ENCODE measurements at regions not wholly inside any gene's neighbourhood (a gene's known extent, or its start where the extent isn't known, plus 50 kb on each side); places are given as distances from the start of the nearest gene placed in this dataset.

DNA sequence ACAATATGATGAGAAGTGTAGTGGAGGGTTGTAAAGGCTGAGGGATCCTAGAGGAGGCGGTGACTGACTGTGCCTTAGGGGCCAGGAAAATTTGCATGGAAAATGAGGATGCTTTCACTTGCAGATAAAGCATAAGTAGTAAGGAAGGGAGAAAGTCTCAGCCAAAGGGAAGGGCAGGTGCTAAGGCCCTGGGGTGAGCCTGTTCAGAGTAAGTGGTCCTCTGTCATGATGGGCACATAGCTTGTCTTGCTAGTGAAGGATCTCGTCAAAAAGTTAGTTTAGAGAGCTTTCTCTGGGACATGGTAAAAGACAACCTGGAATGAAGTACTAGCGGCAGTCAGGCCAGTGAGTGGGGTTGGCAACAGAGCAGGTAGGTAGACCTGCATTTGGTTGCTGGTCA lies 75.4 kb upstream of the CPLX2 start:
- Histone ChIP-seq H3K9ac (ENCODE audit: control insufficient read depth, extremely low read depth, insufficient read depth, low read length) (no peak overlapping the region), H3K27me3 (ENCODE audit: control insufficient read depth, extremely low read depth, insufficient read depth, low read length) (peaks cover 16% of the 10 kb centered on the region), H3K9me1 (ENCODE audit: control insufficient read depth, extremely low read depth, insufficient read depth, low read length) (no peaks in the 10 kb centered on the region), H3K4me1 (ENCODE audit: control insufficient read depth, extremely low read depth, insufficient read depth, low read length) (peaks cover 4% of the 10 kb centered on the region), H2AFZ (ENCODE audit: control insufficient read depth, low read length) (no peak overlapping the region), H3K9me3 (ENCODE audit: control insufficient read depth, low read depth, low read length) (no peaks in the 10 kb centered on the region), H3K36me3 (ENCODE audit: control insufficient read depth in 2 of 2, extremely low read depth in 1 of 2, insufficient read depth in 2 of 2, low read length in 2 of 2) (no peaks in the 10 kb centered on the region), H3K4me3 (ENCODE audit: control insufficient read depth in 2 of 3, extremely low read depth in 1 of 3, insufficient read depth in 2 of 3, low read depth in 1 of 3, low read length in 3 of 3) (no peak overlapping the region), H3K79me2 (ENCODE audit: control insufficient read depth, insufficient read depth, low read length) (no peaks in the 10 kb centered on the region), H4K20me1 (ENCODE audit: control insufficient read depth, extremely low read depth, insufficient read depth, low read length) (no peaks in the 10 kb centered on the region), H3K27ac (ENCODE audit: control insufficient read depth, insufficient read depth, low read length) (no peak overlapping the region), H3K4me2 (ENCODE audit: control insufficient read depth, extremely low read depth, insufficient read depth, low read depth, low read length) (no peak overlapping the region)
- dilution Hi-C loops (cut with MboI; ENCODE audit: extremely low pct_ligation_motif_present, low sequenced_read_pairs): no loop called here
- no peak for DNase-seq (ENCODE audit: low read depth, low spot score)
- TF ChIP-seq, protein P1, sequence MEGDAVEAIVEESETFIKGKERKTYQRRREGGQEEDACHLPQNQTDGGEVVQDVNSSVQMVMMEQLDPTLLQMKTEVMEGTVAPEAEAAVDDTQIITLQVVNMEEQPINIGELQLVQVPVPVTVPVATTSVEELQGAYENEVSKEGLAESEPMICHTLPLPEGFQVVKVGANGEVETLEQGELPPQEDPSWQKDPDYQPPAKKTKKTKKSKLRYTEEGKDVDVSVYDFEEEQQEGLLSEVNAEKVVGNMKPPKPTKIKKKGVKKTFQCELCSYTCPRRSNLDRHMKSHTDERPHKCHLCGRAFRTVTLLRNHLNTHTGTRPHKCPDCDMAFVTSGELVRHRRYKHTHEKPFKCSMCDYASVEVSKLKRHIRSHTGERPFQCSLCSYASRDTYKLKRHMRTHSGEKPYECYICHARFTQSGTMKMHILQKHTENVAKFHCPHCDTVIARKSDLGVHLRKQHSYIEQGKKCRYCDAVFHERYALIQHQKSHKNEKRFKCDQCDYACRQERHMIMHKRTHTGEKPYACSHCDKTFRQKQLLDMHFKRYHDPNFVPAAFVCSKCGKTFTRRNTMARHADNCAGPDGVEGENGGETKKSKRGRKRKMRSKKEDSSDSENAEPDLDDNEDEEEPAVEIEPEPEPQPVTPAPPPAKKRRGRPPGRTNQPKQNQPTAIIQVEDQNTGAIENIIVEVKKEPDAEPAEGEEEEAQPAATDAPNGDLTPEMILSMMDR (optimal IDR thresholded peaks at IDR 0.05 in 1 of 3, IDR thresholded peaks at IDR 0.05 in 1 of 3, conservative IDR thresholded peaks at IDR 0.05 in 1 of 3; ENCODE audit: extremely low read depth in 1 of 3, insufficient read depth in 2 of 3, low read length in 3 of 3): no peak
- TF ChIP-seq EZH2 (IDR thresholded peaks at IDR 0.05; ENCODE audit: low read length): no peak
- no peak for FAIRE-seq

DNA sequence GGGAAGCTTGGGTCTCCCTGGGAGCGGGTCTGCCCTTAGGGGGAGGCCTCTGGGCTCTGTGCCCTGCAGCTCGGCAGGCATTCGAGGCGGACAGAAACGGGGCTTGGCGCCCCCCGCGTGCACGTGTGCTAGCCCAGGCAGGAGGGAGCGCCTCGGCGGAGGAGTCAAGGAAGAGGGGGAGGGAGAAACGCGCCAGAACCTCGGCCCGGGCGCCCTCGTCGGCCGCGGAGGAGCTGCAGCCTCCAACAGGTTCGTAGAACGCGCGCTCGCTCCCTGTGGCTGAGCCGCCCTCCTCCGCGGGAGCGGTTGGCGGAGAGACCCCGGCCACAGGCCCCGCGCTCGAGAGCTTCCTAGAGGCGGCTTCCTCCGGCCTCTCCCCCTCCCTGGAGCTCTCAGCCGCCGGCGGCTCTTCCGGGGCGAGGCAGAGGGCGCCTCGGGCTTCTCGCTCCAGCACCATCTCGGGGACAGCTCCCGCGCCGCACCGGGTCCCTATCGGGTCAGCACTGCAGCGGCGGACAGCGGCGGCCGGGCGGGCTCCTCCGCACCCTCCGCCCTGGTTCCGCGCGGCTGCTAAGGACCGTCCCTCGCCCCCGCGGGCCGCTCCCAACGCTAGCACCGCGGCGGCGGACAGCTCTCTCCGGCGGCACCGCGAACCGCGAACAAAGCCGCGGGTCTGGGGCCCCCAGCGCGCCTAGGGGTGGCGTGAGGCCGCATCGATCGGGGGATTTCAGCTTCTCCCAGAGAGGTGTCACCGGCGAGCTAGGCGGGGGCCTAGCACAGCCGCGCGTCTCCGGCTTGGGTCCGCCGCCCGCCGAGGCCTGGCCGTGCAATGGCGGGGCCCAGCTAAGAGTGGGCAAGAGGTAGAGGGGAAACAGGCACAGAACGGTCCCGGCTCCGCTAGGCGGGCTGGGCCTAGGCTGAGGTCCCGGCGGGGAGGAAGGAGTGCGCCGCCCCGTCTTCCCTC lies 74.6 kb upstream of the CPLX2 start:
- no peak overlapping the region for H3K4me3 ChIP-seq (ENCODE audit: control insufficient read depth in 2 of 3, extremely low read depth in 1 of 3, insufficient read depth in 2 of 3, low read depth in 1 of 3, low read length in 3 of 3)
- H3K9me3 ChIP-seq (ENCODE audit: control insufficient read depth, low read depth, low read length): no peaks in the 10 kb centered on the region
- DNase-seq (ENCODE audit: low read depth, low spot score) (no peak), FAIRE-seq (no peak)
- H3K27me3 ChIP-seq (ENCODE audit: control insufficient read depth, extremely low read depth, insufficient read depth, low read length): peaks cover 16% of the 10 kb centered on the region
- peak overlapping the region; percentile 48 for H3K4me2 ChIP-seq (ENCODE audit: control insufficient read depth, extremely low read depth, insufficient read depth, low read depth, low read length)
- H4K20me1 ChIP-seq (ENCODE audit: control insufficient read depth, extremely low read depth, insufficient read depth, low read length): no peaks in the 10 kb centered on the region
- TF ChIP-seq, protein P1 (optimal IDR thresholded peaks at IDR 0.05 in 1 of 3, IDR thresholded peaks at IDR 0.05 in 1 of 3, conservative IDR thresholded peaks at IDR 0.05 in 1 of 3; ENCODE audit: extremely low read depth in 1 of 3, insufficient read depth in 2 of 3, low read length in 3 of 3): peak in 1 of 3 experiments; percentile 2
- no peak for TF ChIP-seq EZH2 (IDR thresholded peaks at IDR 0.05; ENCODE audit: low read length)
- peaks cover 4% of the 10 kb centered on the region for H3K4me1 ChIP-seq (ENCODE audit: control insufficient read depth, extremely low read depth, insufficient read depth, low read length)
- no peaks in the 10 kb centered on the region for H3K79me2 ChIP-seq (ENCODE audit: control insufficient read depth, insufficient read depth, low read length)
- H3K36me3 ChIP-seq (ENCODE audit: control insufficient read depth in 2 of 2, extremely low read depth in 1 of 2, insufficient read depth in 2 of 2, low read length in 2 of 2): no peaks in the 10 kb centered on the region
- H3K9me1 ChIP-seq (ENCODE audit: control insufficient read depth, extremely low read depth, insufficient read depth, low read length): no peaks in the 10 kb centered on the region
- H3K27ac ChIP-seq (ENCODE audit: control insufficient read depth, insufficient read depth, low read length): no peak overlapping the region
- no peak overlapping the region for H3K9ac ChIP-seq (ENCODE audit: control insufficient read depth, extremely low read depth, insufficient read depth, low read length)
- dilution Hi-C loops (cut with MboI; ENCODE audit: extremely low pct_ligation_motif_present, low sequenced_read_pairs): no loop called here
- no peak overlapping the region for H2AFZ ChIP-seq (ENCODE audit: control insufficient read depth, low read length)
